ENCODE measurements at regions not wholly inside any gene's neighbourhood (a gene's known extent, or its start where the extent isn't known, plus 50 kb on each side); places are given as distances from the start of the nearest gene placed in this dataset.
A peak's percentile ranks its signal among the peaks of the same experiment; 100 is the strongest.

- DNase-seq (no peak), FAIRE-seq (no peak)
- Histone ChIP-seq H3K9me3 (ENCODE audit: control insufficient read depth in 2 of 2, insufficient read depth in 1 of 2, low read depth in 1 of 2, low read length in 1 of 2) (no peaks in the 10 kb centered on the region), H3K36me3 (ENCODE audit: control insufficient read depth in 3 of 3, insufficient read depth in 2 of 3, low read depth in 1 of 3, low read length in 3 of 3) (no peaks in the 10 kb centered on the region), H3K27me3 (ENCODE audit: control insufficient read depth in 3 of 3, insufficient read depth in 3 of 3, low read length in 3 of 3) (no peaks in the 10 kb centered on the region), H3K27ac (ENCODE audit: low read depth in 1 of 3, low read length in 2 of 3) (no peak overlapping the region), H3K4me3 (ENCODE audit: low read depth in 1 of 3, low read length in 3 of 3) (peak overlapping the region in 1 of 3 donors; percentile 7), H3K4me1 (ENCODE audit: control insufficient read depth in 3 of 3, insufficient read depth in 2 of 3, low read depth in 1 of 3, low read length in 2 of 3) (no peaks in the 10 kb centered on the region)
- WGBS, 3 donors: 55 to 78% (median 72%) methylated on average over 2 of the region's 2 CpGs
Observed at GRCh38 chr21:25424634-25425033, 182.6 kb downstream of the MRPL39 start.

GRCh38 chr21:25424048-25424447, 183.2 kb downstream of the MRPL39 start:
- DNase-seq (no peak), FAIRE-seq (no peak)
- H3K9me3 ChIP-seq (ENCODE audit: control insufficient read depth in 2 of 2, insufficient read depth in 1 of 2, low read depth in 1 of 2, low read length in 1 of 2): no peaks in the 10 kb centered on the region
- H3K4me1 ChIP-seq (ENCODE audit: control insufficient read depth in 3 of 3, insufficient read depth in 2 of 3, low read depth in 1 of 3, low read length in 2 of 3): no peaks in the 10 kb centered on the region
- H3K4me3 ChIP-seq (ENCODE audit: low read depth in 1 of 3, low read length in 3 of 3): no peak overlapping the region
- no peak overlapping the region for H3K27ac ChIP-seq (ENCODE audit: low read depth in 1 of 3, low read length in 2 of 3)
- no peaks in the 10 kb centered on the region for H3K27me3 ChIP-seq (ENCODE audit: control insufficient read depth in 3 of 3, insufficient read depth in 3 of 3, low read length in 3 of 3)
- 59 to 80% (median 71%) methylated on average over 4 of the region's 4 CpGs for WGBS, 3 donors
- H3K36me3 ChIP-seq (ENCODE audit: control insufficient read depth in 3 of 3, insufficient read depth in 2 of 3, low read depth in 1 of 3, low read length in 3 of 3): no peaks in the 10 kb centered on the region

GRCh38 chr21:25422610-25423608, 184.4 kb downstream of the MRPL39 start:
- no peak overlapping the region for H3K27ac ChIP-seq (ENCODE audit: low read depth in 1 of 3, low read length in 2 of 3)
- no peak overlapping the region for H3K4me3 ChIP-seq (ENCODE audit: low read depth in 1 of 3, low read length in 3 of 3)
- no peaks in the 10 kb centered on the region for H3K9me3 ChIP-seq (ENCODE audit: control insufficient read depth in 2 of 2, insufficient read depth in 1 of 2, low read depth in 1 of 2, low read length in 1 of 2)
- FAIRE-seq (peak; percentile 26), DNase-seq (no peak)
- no peaks in the 10 kb centered on the region for H3K36me3 ChIP-seq (ENCODE audit: control insufficient read depth in 3 of 3, insufficient read depth in 2 of 3, low read depth in 1 of 3, low read length in 3 of 3)
- WGBS, 3 donors: 66 to 81% (median 77%) methylated on average over 4 of the region's 4 CpGs
- no peaks in the 10 kb centered on the region for H3K4me1 ChIP-seq (ENCODE audit: control insufficient read depth in 3 of 3, insufficient read depth in 2 of 3, low read depth in 1 of 3, low read length in 2 of 3)
- no peaks in the 10 kb centered on the region for H3K27me3 ChIP-seq (ENCODE audit: control insufficient read depth in 3 of 3, insufficient read depth in 3 of 3, low read length in 3 of 3)

- Histone ChIP-seq H3K27me3 (ENCODE audit: control insufficient read depth in 3 of 3, insufficient read depth in 3 of 3, low read length in 3 of 3) (no peaks in the 10 kb centered on the region), H3K4me1 (ENCODE audit: control insufficient read depth in 3 of 3, insufficient read depth in 2 of 3, low read depth in 1 of 3, low read length in 2 of 3) (no peaks in the 10 kb centered on the region), H3K4me3 (ENCODE audit: low read depth in 1 of 3, low read length in 3 of 3) (no peak overlapping the region), H3K9me3 (ENCODE audit: control insufficient read depth in 2 of 2, insufficient read depth in 1 of 2, low read depth in 1 of 2, low read length in 1 of 2) (no peaks in the 10 kb centered on the region), H3K27ac (ENCODE audit: low read depth in 1 of 3, low read length in 2 of 3) (peak overlapping the region in 1 of 3 donors; percentile 5), H3K36me3 (ENCODE audit: control insufficient read depth in 3 of 3, insufficient read depth in 2 of 3, low read depth in 1 of 3, low read length in 3 of 3) (no peaks in the 10 kb centered on the region)
- DNase-seq: peak; percentile 4 to 13
- WGBS, 3 donors: 21 to 26% (median 26%) methylated on average over 6 of the region's 6 CpGs
- FAIRE-seq: no peak
Observed at GRCh38 chr21:25421321-25422028, 185.8 kb downstream of the MRPL39 start.

- WGBS, 3 donors: 63 to 84% (median 78%) methylated on average over 4 of the region's 4 CpGs
- no peak overlapping the region for H3K4me3 ChIP-seq (ENCODE audit: low read depth in 1 of 3, low read length in 3 of 3)
Observed at GRCh38 chr21:25420831-25421230, 186.4 kb downstream of the MRPL39 start.

GRCh38 chr21:25416669-25417068, 190.6 kb downstream of the MRPL39 start:
- peaks cover 0 to 3% of the 10 kb centered on the region in 2 donors for H3K9me3 ChIP-seq (ENCODE audit: control insufficient read depth in 2 of 2, insufficient read depth in 1 of 2, low read depth in 1 of 2, low read length in 1 of 2)
- no peaks in the 10 kb centered on the region for H3K36me3 ChIP-seq (ENCODE audit: control insufficient read depth in 3 of 3, insufficient read depth in 2 of 3, low read depth in 1 of 3, low read length in 3 of 3)
- H3K27me3 ChIP-seq (ENCODE audit: control insufficient read depth in 3 of 3, insufficient read depth in 3 of 3, low read length in 3 of 3): no peaks in the 10 kb centered on the region
- DNase-seq: no peak
- no peak overlapping the region for H3K27ac ChIP-seq (ENCODE audit: low read depth in 1 of 3, low read length in 2 of 3)
- FAIRE-seq: no peak
- H3K4me1 ChIP-seq (ENCODE audit: control insufficient read depth in 3 of 3, insufficient read depth in 2 of 3, low read depth in 1 of 3, low read length in 2 of 3): no peaks in the 10 kb centered on the region
- 51 to 64% (median 51%) methylated on average over 2 of the region's 2 CpGs for WGBS, 3 donors
- H3K4me3 ChIP-seq (ENCODE audit: low read depth in 1 of 3, low read length in 3 of 3): no peak overlapping the region

More at GRCh38 chr21:25420831-25421230, 186.4 kb downstream of the MRPL39 start:
- H3K4me1 ChIP-seq (ENCODE audit: control insufficient read depth in 3 of 3, insufficient read depth in 2 of 3, low read depth in 1 of 3, low read length in 2 of 3): no peaks in the 10 kb centered on the region
- H3K27me3 ChIP-seq (ENCODE audit: control insufficient read depth in 3 of 3, insufficient read depth in 3 of 3, low read length in 3 of 3): no peaks in the 10 kb centered on the region
- no peaks in the 10 kb centered on the region for H3K36me3 ChIP-seq (ENCODE audit: control insufficient read depth in 3 of 3, insufficient read depth in 2 of 3, low read depth in 1 of 3, low read length in 3 of 3)
- no peaks in the 10 kb centered on the region for H3K9me3 ChIP-seq (ENCODE audit: control insufficient read depth in 2 of 2, insufficient read depth in 1 of 2, low read depth in 1 of 2, low read length in 1 of 2)
- peak overlapping the region in 1 of 3 donors; percentile 5 for H3K27ac ChIP-seq (ENCODE audit: low read depth in 1 of 3, low read length in 2 of 3)
- FAIRE-seq: no peak
- DNase-seq: no peak

- Histone ChIP-seq H3K4me1 (ENCODE audit: control insufficient read depth in 3 of 3, insufficient read depth in 2 of 3, low read depth in 1 of 3, low read length in 2 of 3) (no peaks in the 10 kb centered on the region), H3K4me3 (ENCODE audit: low read depth in 1 of 3, low read length in 3 of 3) (no peak overlapping the region), H3K27me3 (ENCODE audit: control insufficient read depth in 3 of 3, insufficient read depth in 3 of 3, low read length in 3 of 3) (no peaks in the 10 kb centered on the region), H3K36me3 (ENCODE audit: control insufficient read depth in 3 of 3, insufficient read depth in 2 of 3, low read depth in 1 of 3, low read length in 3 of 3) (no peaks in the 10 kb centered on the region), H3K27ac (ENCODE audit: low read depth in 1 of 3, low read length in 2 of 3) (no peak overlapping the region), H3K9me3 (ENCODE audit: control insufficient read depth in 2 of 2, insufficient read depth in 1 of 2, low read depth in 1 of 2, low read length in 1 of 2) (peaks cover 0 to 3% of the 10 kb centered on the region in 2 donors)
- FAIRE-seq: no peak
- DNase-seq: no peak
Observed at GRCh38 chr21:25412100-25412499, 195.2 kb downstream of the MRPL39 start.

GRCh38 chr21:25409978-25410377, 197.3 kb downstream of the MRPL39 start:
- H3K9me3 ChIP-seq (ENCODE audit: control insufficient read depth in 2 of 2, insufficient read depth in 1 of 2, low read depth in 1 of 2, low read length in 1 of 2): peaks cover 0 to 3% of the 10 kb centered on the region in 2 donors
- H3K4me3 ChIP-seq (ENCODE audit: low read depth in 1 of 3, low read length in 3 of 3): no peak overlapping the region
- no peak overlapping the region for H3K27ac ChIP-seq (ENCODE audit: low read depth in 1 of 3, low read length in 2 of 3)
- H3K4me1 ChIP-seq (ENCODE audit: control insufficient read depth in 3 of 3, insufficient read depth in 2 of 3, low read depth in 1 of 3, low read length in 2 of 3): no peaks in the 10 kb centered on the region
- H3K27me3 ChIP-seq (ENCODE audit: control insufficient read depth in 3 of 3, insufficient read depth in 3 of 3, low read length in 3 of 3): no peaks in the 10 kb centered on the region
- no peak for DNase-seq
- H3K36me3 ChIP-seq (ENCODE audit: control insufficient read depth in 3 of 3, insufficient read depth in 2 of 3, low read depth in 1 of 3, low read length in 3 of 3): no peaks in the 10 kb centered on the region
- FAIRE-seq: no peak
